HG03439 (cell line): ENCODE measurements at regions not wholly inside any gene's neighbourhood (a gene's known extent, or its start where the extent isn't known, plus 50 kb on each side); places are given as distances from the start of the nearest gene placed in this dataset.

Source experiments
- ATAC-seq: cut with Tn5 transposase; IDR thresholded peaks from one replicate; pipeline ENCODE4 v1.9.1; 2021; ENCODE audit warnings: mild to moderate bottlenecking, moderate library complexity; ENCODE audit not compliant: unreplicated experiment

DNA sequence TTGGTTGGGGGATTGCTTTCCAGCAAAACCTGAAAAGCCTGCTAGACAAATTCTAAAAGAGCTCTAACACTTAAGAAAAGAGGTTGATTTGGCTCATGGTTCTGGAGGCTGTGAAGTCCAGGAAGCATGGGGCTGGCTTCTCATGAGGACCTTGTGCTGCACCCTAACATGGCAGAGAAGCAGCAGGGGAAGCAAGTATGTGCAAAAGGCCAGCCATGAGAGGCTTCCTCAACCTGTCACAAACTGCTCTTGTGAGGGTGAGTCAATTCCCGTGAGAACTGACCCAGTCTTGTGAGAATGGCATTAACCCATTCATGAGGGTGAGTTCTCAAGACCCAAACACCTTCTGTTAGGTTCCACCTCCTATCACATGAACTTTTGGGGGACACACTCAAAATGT lies 54.3 kb upstream of the IGFBP3 start:
- ATAC-seq, result no peak

DNA sequence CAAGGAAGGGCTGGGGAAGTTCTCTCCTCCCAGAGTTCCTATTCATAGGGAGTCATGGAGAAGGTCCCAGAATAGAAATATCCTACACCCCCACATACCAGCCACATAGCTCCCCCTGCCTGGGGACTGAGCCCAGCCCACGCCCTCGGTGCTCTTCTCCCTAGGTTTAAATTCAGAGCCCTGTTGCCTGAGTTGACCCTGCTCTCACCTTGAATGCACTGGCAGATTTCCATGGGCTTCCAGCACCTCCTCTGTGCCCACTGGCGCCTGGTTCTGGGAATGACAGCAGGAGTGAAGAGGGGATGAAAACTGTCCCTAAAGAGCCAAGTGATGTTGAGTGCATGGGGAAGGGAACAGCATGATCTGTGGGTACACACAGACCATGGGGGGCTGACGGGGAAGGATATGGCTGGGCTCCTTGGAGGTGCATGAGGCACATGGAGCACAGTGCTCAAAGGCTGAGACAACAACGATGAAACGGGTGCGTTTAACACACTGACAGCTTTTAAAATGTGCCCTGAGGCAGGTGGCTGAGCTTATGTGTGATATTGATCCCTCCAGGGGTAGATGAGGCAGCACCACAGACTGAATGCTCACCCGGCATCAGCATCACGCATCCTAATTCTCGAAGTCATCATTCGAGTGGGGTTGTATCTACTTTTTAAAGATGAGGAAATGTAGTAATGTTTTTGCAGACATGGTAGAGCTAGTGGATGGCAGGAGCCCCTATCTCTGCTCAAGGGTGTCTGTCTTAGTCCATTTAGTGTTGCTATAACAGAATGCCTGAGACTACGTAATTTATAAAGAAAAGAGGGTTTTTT lies 53.7 kb upstream of the IGFBP3 start:
- ATAC-seq, result no peak

DNA sequence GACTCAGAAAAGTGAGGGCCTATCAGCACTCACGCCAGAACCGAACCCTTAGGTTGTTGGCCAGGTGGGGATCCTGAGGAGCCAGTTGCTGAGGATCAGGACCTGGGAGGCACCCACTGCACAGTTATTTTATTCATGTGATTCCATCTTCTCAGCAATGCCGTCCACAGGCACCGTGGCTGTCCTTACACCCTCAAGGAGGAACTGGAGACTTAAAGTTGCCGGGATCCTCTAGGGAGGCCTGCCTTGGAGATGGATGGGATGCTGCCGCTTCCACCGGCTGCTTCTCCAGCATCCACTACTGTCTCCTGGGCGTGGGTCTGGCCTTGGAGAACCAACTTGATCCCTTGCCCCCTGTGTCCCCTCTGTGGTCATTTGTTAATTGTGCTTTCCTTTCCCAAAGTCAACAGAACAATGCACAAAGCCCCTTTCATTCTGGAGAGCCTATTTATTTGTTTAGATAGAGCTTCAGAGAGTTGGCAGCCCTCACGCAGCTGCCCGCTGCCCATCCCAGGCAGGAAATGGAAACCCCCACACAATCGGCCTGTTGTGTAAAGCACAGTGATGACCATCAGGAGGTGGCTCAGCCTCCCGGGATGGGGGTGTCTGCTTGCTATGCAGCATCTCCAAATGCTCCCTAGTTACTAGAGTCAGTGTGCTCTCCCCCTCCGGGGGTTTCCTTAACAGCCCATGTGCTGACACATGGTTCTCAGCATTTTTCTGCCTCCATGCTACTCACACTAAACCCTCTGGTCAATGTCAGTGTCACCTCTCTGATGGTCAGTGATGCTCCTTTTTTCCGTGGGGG lies 52.9 kb upstream of the IGFBP3 start:
- ATAC-seq, result no peak

DNA sequence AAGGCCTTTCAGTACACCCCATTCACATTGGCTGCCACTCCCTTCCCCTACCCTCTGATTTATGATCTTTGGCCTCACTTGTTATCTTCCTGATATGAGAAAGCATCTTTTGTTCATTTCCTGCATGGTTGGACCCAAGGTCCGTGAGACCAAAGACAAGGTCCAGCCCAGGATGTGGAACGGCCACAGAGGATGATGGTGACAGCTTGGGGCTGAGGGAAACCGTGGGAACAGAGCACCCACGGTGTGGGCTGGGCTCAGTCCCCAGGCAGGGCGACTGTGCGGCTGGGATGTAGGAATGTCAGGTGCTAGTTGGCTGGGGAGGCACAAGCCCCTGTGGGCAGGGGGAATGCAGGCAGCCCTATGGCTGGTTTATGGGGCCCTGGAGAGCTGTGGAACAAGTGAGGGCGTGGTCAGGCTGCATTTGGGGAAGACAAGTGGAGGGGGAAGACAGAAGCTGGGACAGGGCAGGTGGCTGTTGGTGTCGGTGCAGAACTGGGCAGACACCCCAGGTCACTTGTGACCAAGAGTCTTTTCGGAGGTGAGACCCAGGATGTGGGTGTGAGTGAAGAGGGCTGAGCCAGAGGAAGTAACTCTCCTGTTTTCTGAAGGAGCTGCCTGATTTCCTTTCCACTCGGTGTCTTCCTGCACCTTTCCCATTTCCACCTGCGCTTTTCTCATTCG lies 51.7 kb upstream of the IGFBP3 start:
- no peak for ATAC-seq

DNA sequence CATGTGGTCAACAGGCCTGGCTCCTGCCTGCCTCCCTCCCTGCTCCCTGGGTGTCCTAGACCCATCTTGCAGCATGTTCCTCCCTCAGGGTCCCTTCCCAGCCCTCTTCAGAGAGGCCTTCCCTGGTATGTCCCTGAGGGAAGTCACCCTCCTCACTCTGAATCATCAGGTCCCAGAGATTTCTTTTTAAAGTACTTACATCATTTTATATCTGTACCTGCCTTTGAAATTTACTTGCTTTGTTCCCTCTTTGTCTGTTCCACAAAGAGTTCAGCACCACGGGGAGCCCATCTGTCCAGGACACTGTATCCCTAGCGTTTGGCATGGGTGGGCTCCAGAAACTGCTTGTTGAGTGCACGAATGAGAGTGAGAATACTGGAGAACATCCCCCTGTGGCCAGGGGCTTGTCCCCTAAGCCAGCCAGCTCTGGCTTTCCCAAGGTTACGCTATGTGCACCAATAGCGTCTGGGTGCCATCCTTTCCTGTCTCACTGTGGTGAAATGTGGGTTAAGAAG lies 50.6 kb upstream of the IGFBP3 start:
- no peak for ATAC-seq

DNA sequence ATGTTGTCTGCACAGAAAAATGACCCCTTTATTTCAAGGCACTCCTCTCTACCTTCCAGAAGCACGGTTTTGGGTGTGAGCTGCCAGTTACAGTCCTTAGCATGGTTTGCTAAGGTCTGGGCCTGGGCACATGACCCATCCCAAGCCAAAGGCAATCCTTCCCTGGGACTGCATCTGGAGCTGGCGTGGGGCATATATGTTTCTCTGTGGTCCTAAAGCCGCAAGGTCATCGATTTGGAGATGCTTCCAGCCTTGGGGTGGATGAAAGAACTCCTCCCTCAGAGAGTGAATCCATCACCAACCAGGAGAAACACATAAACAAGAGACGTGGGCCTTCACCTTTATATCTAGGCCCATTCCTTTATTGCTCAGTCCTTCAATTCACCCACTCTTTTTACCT lies 50.1 kb upstream of the IGFBP3 start:
- ATAC-seq, result no peak
